HCT116 (cell line): ENCODE measurements at regions not wholly inside any gene's neighbourhood (a gene's known extent, or its start where the extent isn't known, plus 50 kb on each side); places are given as distances from the start of the nearest gene placed in this dataset.

Source experiments
- ATAC-seq: fragments of 200-7000 bp; cut with Tn5 transposase; 2 replicates; pipeline ENCODE4 v1.9.1; 2020; ENCODE audit warnings: mild to moderate bottlenecking, moderate library complexity
- BruUV-seq: library from RNA; stranded (reverse); fragments of 400-500 nt; replicated peaks from 2 replicates; lab custom pipeline; 2021; lab: Mats Ljungman, UMichigan
- CTCF ChIA-PET: fragments of 300-600 bp; sonication (Branson Sonifier 250); formaldehyde crosslinking; loops from one replicate; lab custom pipeline; 2021; ENCODE audit warnings: antibody characterized with exemption; lab: Charles Lee
- POLR2A ChIA-PET: fragments of 300-600, 350-600 bp; sonication (Branson Sonifier 250); formaldehyde crosslinking; loops from one replicate; lab custom pipeline; 2021; ENCODE audit warnings: antibody characterized with exemption; lab: Charles Lee
- RAD21 ChIA-PET, 2 experiments: fragments of 300-600 bp; sonication (Branson Sonifier 250); formaldehyde crosslinking; loops; one replicate each; lab custom pipeline; 2023; ENCODE audit warnings: low total read pairs in 2 of 2; ENCODE audit not compliant: uncharacterized antibody in 2 of 2, unreplicated experiment in 2 of 2, low non-redundant PET in 1 of 2; lab: Charles Lee
- DNase-seq: peaks from one replicate; pipeline ENCODE4 v3.0.0-alpha.2; 2010; ENCODE audit warnings: low read depth, low spot score
- H2AFZ ChIP-seq: fragments of 200-600 bp; shearing (Covaris generic), sonication (generic); 2 replicates; pipeline ENCODE4 v1.6.1; 2017; ENCODE audit warnings: low read depth, mixed run types, mixed read lengths, antibody characterized with exemption, low read length; ENCODE audit not compliant: poor library complexity, severe bottlenecking
- H3K27ac ChIP-seq: 2 replicates; pipeline ENCODE4 v1.5.1; 2012; ENCODE audit warnings: low read depth, low read length
- H3K27me3 ChIP-seq: fragments of 200-600 bp; sonication (generic); 2 replicates; pipeline ENCODE4 v1.6.1; 2016; ENCODE audit warnings: mixed run types, low read length, mixed read lengths; ENCODE audit not compliant: insufficient read depth
- H3K36me3 ChIP-seq, 2 experiments: fragments of 200-500 bp in 1 of 2; fragments of 200-600 bp in 1 of 2; sonication (Bioruptor generic) in 1 of 2; sonication (generic) in 1 of 2; 2 replicates each; pipeline versions ENCODE4 v1.5.1 to v1.6.1; 2014 to 2016; ENCODE audit warnings: low read length in 2 of 2, inconsistent platforms in 1 of 2, mixed read lengths in 1 of 2, mixed run types in 1 of 2; ENCODE audit not compliant: insufficient read depth in 2 of 2, control insufficient read depth in 1 of 2
- H3K4me1 ChIP-seq, 2 experiments: fragments of 200-600 bp in 1 of 2; sonication (generic) in 1 of 2; 2 replicates each; pipeline versions ENCODE4 v1.5.1 to v1.6.1; 2012 to 2017; ENCODE audit warnings: low read length in 2 of 2, inconsistent platforms in 1 of 2, mild to moderate bottlenecking in 1 of 2, mixed read lengths in 1 of 2, mixed run types in 1 of 2, moderate library complexity in 1 of 2; ENCODE audit not compliant: insufficient read depth in 2 of 2, control insufficient read depth in 1 of 2
- H3K4me2 ChIP-seq: fragments of 200-600 bp; sonication (generic); 2 replicates; pipeline ENCODE4 v1.6.1; 2017; ENCODE audit warnings: mixed run types, low read length, mixed read lengths
- H3K4me3 ChIP-seq, 2 experiments: fragments of 200-600 bp in 1 of 2; sonication (generic) in 1 of 2; replicated peaks in 1 of 2; 2 replicates each; pipeline ENCODE4 v1.5.1; 2011 to 2016; ENCODE audit warnings: low read length in 2 of 2, control low read depth in 1 of 2, low read depth in 1 of 2, mild to moderate bottlenecking in 1 of 2, mixed read lengths in 1 of 2, mixed run types in 1 of 2
- H3K79me2 ChIP-seq: fragments of 200-600 bp; sonication (generic); 2 replicates; pipeline ENCODE4 v1.6.1; 2017; ENCODE audit warnings: mild to moderate bottlenecking, mixed run types, low read length, moderate library complexity, mixed read lengths; ENCODE audit not compliant: insufficient read depth
- H3K9ac ChIP-seq: fragments of 200-600 bp; sonication (generic); 2 replicates; pipeline ENCODE4 v1.6.1; 2016; ENCODE audit warnings: low read length, mixed read lengths
- H3K9me2 ChIP-seq: fragments of 200-600 bp; sonication (generic), shearing (Covaris generic); 2 replicates; pipeline ENCODE4 v1.6.1; 2017; ENCODE audit warnings: mixed run types, mild to moderate bottlenecking, moderate library complexity; ENCODE audit not compliant: insufficient read depth
- H3K9me3 ChIP-seq, 2 experiments: fragments of 200-500 bp in 1 of 2; fragments of 200-600 bp in 1 of 2; sonication (Bioruptor generic) in 1 of 2; sonication (generic) in 1 of 2; 2 replicates each; pipeline ENCODE4 v1.6.1; 2014 to 2017; ENCODE audit warnings: low read length in 2 of 2, mixed read lengths in 2 of 2, inconsistent platforms in 1 of 2, low read depth in 1 of 2, mild to moderate bottlenecking in 1 of 2, mixed run types in 1 of 2, moderate library complexity in 1 of 2; ENCODE audit not compliant: control insufficient read depth in 1 of 2, insufficient read depth in 1 of 2
- H4K20me1 ChIP-seq: fragments of 200-600 bp; sonication (generic), shearing (Covaris generic); 2 replicates; pipeline ENCODE4 v1.6.1; 2017; ENCODE audit warnings: mixed run types, mild to moderate bottlenecking, moderate library complexity; ENCODE audit not compliant: insufficient read depth
- EZH2 ChIP-seq: fragments of 200-600 bp; sonication (generic); IDR thresholded peaks from 2 replicates; pipeline ENCODE4 v1.6.1; 2017; ENCODE audit warnings: antibody characterized with exemption, mixed run types
- EZH2phosphoT487 ChIP-seq: fragments of 200-600 bp; IDR thresholded peaks from 2 replicates; pipeline ENCODE4 v1.6.1; 2018; ENCODE audit warnings: antibody characterized with exemption, borderline replicate concordance
- FOSL1 ChIP-seq: IDR thresholded peaks from 2 replicates; pipeline ENCODE4 v1.6.1; 2012; ENCODE audit warnings: low read depth
- POLR2A ChIP-seq: IDR thresholded peaks from 2 replicates; pipeline ENCODE4 v1.7.0; 2011; ENCODE audit warnings: borderline replicate concordance; ENCODE audit not compliant: insufficient read depth, insufficient read length; ENCODE audit errors: extremely low read depth
- POLR2AphosphoS5 ChIP-seq: IDR thresholded peaks from 2 replicates; pipeline ENCODE4 v1.6.1; 2011; ENCODE audit warnings: mild to moderate bottlenecking, low read depth, low read length, moderate library complexity
- SIN3A ChIP-seq: IDR thresholded peaks from 2 replicates; pipeline ENCODE4 v1.6.1; 2012; ENCODE audit warnings: low read depth
- TCF7L2 ChIP-seq: IDR thresholded peaks from 2 replicates; pipeline ENCODE4 v1.7.0; 2011; ENCODE audit warnings: borderline replicate concordance, inconsistent platforms; ENCODE audit not compliant: insufficient read depth, insufficient read length; ENCODE audit errors: extremely low read depth
- YY1 ChIP-seq: IDR thresholded peaks from 2 replicates; pipeline ENCODE4 v1.6.1; 2011; ENCODE audit warnings: low read length, low read depth, moderate library complexity, mild to moderate bottlenecking; ENCODE audit not compliant: insufficient replicate concordance; ENCODE audit errors: extremely low read depth
- intact Hi-C: fragments of 100-400 bp; cut with micrococcal nuclease; formaldehyde crosslinking; loops from 2 replicates; pipeline ENCODE4 v1.10.0; 2022
- TF ChIP-seq, protein P1 (sequence below): IDR thresholded peaks from 2 replicates; pipeline ENCODE4 v1.6.1; 2011; ENCODE audit warnings: mild to moderate bottlenecking, low read length, moderate library complexity; ENCODE audit not compliant: insufficient replicate concordance; ENCODE audit errors: extremely low read depth

DNA sequence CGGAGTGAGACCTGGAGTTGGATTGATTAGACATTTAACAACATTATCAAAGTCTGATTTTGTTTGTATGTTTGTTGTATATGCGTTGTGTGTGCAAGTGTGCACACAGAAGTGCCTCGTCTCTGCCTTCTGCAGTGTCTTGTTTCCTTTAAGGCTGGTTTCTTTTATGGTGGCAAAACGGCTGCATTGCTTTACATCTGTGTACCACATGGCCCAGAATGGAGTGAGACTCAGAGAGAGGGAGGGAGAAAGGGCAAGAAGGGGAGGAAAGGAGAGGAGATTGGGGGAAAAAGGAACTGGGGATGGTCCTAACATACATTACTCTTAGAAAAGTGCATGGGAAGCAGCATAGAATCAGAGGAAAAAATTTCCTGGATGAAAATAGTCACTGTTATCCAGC, 99.7 kb upstream of the WLS start:
- TF ChIP-seq TCF7L2: no peak
- no peak for TF ChIP-seq YY1
- TF ChIP-seq FOSL1: no peak
- TF ChIP-seq, protein P1, sequence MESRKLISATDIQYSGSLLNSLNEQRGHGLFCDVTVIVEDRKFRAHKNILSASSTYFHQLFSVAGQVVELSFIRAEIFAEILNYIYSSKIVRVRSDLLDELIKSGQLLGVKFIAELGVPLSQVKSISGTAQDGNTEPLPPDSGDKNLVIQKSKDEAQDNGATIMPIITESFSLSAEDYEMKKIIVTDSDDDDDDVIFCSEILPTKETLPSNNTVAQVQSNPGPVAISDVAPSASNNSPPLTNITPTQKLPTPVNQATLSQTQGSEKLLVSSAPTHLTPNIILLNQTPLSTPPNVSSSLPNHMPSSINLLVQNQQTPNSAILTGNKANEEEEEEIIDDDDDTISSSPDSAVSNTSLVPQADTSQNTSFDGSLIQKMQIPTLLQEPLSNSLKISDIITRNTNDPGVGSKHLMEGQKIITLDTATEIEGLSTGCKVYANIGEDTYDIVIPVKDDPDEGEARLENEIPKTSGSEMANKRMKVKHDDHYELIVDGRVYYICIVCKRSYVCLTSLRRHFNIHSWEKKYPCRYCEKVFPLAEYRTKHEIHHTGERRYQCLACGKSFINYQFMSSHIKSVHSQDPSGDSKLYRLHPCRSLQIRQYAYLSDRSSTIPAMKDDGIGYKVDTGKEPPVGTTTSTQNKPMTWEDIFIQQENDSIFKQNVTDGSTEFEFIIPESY: no peak
- no peak for TF ChIP-seq POLR2A
- TF ChIP-seq EZH2: no peak
- no peak for TF ChIP-seq POLR2AphosphoS5
- TF ChIP-seq EZH2phosphoT487: no peak
- no peak for TF ChIP-seq SIN3A
- TF ChIP-seq, all 23 proteins: peak for 0
- BruUV-seq: no TSS peak
- Histone ChIP-seq H4K20me1 (no peaks in the 10 kb centered on the region), H3K9me3 (no peaks in the 10 kb centered on the region), H3K9ac (no peak overlapping the region), H3K79me2 (no peaks in the 10 kb centered on the region), H3K36me3 (no peaks in the 10 kb centered on the region), H3K4me1 (peaks cover 9 to 11% of the 10 kb centered on the region in 2 experiments), H3K4me3 (no peak overlapping the region), H2AFZ (no peak overlapping the region), H3K27me3 (no peaks in the 10 kb centered on the region), H3K4me2 (no peak overlapping the region), H3K9me2 (no peaks in the 10 kb centered on the region), H3K27ac (no peak overlapping the region)
- no peak for ATAC-seq
- intact Hi-C loops: no loop called here
- no peak for DNase-seq
- CTCF ChIA-PET: interaction anchor here (1.2 kb wide), 1 partner anchor 11 kb away, joined by 4 read pairs; no protein-coding TSS in a partner anchor
- RAD21 ChIA-PET: no interaction called here
- POLR2A ChIA-PET: interaction anchor here (0.7 kb wide), 1 partner anchor 11 kb away, joined by 3 read pairs; no protein-coding TSS in a partner anchor
